ENCODE measurements at regions not wholly inside any gene's neighbourhood (a gene's known extent, or its start where the extent isn't known, plus 50 kb on each side); places are given as distances from the start of the nearest gene placed in this dataset.
"Not testable (repeated sequence)": the region's sequence is repeated elsewhere in the genome, so short reads cannot be mapped to it uniquely, and the experiment has no call there.

DNA sequence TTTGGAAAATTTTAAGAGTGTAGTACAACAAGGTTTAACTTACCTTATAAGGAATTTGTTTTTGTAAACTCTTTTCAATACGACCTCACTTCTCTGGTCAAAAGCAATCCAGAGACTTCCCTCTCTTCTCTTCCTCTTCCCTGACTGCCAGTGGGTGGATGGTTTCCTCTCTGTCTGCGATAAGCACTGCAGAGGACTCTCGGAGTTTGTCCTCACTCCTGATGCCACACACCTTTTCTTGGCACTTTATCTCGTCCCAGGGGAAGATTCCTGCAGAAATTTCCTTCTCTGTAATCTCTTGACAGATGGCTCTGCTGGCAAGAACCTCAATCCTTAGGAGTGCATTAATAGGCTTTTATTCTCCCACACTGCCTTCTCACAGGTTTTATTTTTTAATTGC is 641.6 kb downstream of the NR2F1-AS1 start:
- no peak for DNase-seq

DNA sequence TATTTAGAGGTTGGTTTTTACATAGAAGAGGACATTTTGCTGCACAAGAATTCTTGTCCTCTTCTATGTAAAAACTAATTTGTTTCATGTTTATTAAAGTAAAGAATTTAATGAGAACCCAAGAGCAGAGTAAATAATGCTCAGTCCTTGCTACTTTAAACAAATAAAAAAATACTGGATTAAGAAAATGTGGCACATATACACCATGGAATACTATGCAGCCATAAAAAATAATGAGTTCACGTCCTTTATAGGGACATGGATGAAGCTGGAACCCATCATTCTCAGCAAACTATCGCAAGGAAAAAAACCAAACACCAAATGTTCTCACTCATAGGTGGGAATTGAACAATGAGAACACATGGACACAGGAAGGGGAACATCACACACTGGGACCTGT is 643.6 kb downstream of the NR2F1-AS1 start:
- DNase-seq = not testable (repeated sequence)

DNA sequence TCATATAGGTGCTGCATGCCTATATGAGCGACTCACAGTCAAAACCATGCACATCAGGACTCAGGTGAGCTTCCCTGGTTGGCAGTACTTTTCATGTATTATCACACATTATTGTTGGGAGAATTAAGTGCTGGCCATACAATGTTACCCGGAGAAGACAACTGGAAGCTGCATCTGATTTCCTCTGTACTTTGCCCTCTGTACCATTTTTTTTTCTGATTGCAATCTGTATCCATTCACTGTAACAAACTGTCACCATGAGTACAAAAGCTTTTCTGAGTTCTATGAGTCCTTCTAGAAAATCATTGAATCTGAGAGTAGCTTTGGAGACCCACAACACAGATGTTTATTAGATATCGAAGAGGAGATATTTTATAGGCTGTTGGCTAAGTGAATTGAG is 651.0 kb downstream of the NR2F1-AS1 start:
- no peak for DNase-seq

DNA sequence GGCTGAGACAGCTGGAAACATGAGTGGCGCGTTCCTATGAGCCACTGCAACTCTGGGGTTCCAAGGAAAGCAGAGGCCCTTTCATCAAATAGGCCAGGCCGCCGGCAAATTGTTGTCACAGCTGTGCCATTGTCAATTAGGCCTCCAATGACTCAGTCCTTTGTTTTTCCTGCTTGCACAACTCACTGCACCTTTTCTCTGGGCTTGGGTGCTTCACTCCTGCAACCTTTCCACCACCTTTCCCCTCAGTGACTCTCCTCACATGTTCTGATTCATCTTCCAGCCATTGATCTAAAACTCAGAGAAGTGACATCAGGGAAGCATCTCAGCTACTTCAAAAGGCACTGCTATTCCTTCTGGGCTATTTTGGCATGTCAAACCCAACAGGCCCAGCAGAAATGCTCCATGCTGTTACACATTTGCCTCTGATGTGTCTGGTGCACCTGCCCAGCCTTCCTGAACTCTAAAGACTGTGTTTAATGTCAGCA is 653.7 kb downstream of the NR2F1-AS1 start:
- no peak for DNase-seq

DNA sequence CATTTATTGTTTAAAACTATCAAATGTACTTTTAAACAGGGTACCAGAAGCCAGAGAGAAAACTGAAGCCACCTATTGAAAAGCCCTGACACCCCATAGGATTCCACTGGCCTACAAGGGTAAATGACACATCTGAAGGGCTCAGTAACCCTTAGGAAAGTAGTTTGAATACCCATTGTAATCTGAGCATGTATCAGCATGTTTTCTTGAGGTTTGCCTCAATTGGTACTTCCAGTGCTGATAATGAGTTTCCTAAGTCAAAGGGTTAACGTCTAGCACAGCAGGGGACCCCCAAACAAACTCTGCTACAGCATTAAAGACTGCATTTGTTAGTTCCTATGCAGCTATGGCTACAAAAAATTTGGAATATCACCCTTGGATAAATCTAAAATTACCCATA is 657.1 kb downstream of the NR2F1-AS1 start:
- DNase-seq = no peak

DNA sequence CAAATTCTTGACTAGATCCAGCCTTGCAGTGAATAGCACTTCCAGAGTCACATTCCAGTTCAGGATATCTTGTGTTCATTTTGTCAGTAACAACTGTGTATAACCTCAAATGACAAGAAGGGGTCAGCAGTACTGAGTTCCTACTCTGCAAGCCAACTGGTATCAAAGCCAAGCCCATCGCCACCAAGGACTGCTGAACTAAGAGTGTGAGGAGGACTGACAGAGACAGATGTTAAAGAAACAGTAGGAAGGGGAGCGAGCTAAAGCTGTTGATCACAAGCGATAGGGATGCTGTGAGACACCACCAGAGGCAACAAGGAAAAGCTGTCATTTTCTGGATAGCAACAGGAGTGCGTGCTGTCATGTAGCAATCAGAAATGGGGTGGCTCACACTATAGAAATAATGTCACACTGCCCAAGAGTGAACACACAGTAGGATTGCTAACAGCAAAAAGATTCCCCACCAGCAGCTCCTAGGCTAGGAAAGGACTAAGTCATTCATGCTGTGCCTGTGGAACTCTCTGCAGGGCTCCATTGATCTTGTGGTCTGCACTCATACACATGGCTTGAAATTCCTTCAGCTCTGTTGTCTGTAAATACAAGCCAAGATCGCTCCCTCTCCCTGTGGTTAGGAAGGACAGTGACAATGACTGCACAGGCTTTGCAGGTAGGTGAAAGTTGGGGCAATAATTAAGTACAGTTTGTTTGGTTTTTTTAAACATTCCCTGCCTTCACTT is 658.6 kb downstream of the NR2F1-AS1 start:
- DNase-seq = no peak

DNA sequence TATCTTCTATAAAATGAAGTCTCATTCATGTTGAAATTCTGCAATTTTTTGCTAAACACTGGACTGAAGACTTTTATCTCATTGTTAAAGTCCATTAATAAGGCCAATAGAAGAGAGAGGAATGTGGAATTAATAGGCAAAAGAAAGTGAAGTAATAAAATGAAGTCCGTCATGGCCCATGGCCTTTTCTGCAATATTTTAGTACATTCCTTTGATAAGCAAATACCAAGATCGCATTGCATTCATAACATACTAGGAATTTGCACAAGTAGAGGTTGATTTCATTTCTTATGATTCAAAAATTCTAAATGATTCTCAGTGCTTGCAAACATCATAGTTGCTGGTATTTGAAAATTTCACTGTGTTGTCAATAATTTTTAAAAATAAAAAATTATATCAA is 664.0 kb downstream of the NR2F1-AS1 start:
- DNase-seq = no peak

DNA sequence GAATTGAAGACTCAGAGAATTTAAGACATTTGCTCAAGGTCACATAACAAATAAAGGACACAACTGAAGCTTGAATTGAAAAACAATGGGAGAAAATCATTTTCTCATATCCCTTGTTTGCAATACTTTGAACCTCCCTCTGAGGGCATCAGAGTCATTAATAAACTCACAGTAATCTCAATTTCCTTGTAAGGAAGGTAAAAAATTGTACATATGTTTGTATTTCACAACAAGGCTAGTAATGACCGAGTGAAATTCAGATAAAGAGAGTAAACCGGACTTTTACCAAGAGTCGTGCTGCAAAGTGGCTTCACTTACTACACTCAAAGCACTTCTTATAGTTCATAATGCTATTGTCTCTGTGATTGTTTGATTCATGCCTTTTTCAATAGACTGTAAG is 665.0 kb downstream of the NR2F1-AS1 start:
- DNase-seq = peak in 1 of 3 donors; percentile 6

DNA sequence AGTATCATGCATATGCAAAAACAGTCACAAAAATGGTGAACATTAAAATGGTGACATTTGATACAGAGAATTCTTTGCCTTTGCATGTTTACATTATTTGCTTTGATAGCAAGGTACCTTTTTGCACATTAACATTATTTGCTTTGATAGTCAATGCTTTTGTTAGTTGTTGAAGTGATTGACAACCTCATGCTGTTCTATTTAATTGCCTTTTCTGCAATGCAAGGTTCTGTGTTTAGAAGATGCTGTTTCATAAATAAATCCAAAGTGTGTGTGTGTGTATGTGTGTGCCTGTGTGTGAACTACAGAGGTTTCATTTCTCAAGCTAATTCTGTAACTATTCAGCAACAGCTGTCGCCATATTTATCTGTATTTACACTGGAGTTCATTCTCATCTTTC is 668.7 kb downstream of the NR2F1-AS1 start:
- no peak for DNase-seq

DNA sequence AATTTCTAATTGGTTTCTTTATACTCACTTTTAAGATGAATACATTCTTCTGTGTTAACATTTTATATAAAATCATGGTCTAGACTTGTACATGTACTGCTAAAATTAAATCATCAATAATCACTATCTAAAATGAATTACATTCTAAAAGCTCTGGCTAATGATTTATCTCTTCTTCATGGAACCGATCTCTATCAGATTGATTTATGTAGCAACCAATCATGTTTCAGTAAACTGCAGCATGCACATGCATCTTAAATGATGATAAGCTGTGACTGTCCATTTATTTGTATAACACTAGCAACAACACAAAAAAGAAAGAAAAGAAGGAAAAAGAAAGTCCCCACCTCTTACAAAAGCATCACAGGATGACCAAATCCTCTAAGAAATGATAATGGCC is 669.2 kb downstream of the NR2F1-AS1 start:
- no peak for DNase-seq

DNA sequence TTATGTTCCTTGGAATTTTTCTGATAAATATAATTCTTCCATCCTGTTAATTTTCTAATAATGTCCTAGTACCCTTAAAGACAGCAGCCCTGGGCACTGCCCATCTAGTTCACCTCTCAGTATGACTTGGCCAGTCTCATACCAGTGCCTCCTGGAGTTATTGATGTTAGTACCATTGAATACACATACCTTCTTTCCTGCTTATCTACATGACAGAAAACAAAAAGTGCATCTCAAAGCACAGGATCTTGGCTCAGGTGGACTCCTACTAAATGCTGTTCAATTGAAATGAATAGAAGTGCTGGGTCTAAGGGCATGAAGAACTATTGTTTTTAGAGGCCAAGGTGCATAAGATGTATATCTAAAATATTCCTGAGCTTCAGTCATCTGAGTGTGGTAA is 669.7 kb downstream of the NR2F1-AS1 start:
- no peak for DNase-seq

DNA sequence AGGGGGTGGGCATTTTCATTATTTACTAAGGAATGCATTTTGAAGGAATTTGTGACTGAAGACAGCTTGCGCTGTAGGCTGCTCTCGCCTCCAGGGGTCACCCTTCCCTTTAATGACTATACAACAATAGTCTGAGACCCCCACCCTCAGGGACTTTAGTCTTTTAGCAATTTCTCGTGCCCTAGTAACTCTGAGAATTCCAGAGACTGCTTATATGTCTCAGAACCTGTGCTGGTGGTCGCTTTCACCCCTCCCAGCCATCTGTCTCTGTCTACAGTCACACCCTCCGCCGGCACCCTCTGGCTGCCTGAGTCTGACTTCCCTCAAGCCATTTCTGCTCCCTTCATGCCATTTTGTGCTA is 671.4 kb downstream of the NR2F1-AS1 start:
- peak in 2 of 3 donors; percentile 18 to 51 for DNase-seq

DNA sequence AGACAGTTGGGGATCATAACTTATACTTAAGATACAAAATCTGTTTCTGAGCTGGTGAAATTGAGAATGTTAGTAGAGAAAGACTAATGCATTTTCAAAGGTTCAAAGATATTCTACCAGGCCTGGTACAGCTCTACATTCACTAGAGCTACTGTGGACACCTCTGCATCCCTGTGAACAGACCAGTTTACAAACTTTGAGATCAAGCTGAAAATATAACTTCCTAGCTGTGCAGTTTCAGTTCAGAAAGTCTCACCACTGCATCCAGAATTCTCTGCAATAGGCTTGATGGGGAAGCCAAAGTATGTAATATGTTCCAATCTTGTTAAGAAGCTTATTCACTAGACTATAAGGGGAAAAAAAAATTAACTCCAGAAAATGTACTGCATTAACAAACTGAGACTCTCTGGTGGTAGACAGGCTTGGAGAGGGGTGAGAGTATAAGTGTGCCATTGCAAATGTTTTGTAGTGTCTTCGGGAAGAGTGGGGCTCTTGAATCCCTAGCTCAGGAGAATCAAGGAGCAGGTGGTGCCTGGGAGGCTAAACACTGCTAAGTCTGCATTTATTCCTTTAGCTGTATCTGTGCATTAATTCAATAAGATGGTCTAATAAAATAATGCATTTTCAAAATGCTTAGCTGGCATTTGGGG is 671.9 kb downstream of the NR2F1-AS1 start:
- DNase-seq = peak in 1 of 3 donors; percentile 24

DNA sequence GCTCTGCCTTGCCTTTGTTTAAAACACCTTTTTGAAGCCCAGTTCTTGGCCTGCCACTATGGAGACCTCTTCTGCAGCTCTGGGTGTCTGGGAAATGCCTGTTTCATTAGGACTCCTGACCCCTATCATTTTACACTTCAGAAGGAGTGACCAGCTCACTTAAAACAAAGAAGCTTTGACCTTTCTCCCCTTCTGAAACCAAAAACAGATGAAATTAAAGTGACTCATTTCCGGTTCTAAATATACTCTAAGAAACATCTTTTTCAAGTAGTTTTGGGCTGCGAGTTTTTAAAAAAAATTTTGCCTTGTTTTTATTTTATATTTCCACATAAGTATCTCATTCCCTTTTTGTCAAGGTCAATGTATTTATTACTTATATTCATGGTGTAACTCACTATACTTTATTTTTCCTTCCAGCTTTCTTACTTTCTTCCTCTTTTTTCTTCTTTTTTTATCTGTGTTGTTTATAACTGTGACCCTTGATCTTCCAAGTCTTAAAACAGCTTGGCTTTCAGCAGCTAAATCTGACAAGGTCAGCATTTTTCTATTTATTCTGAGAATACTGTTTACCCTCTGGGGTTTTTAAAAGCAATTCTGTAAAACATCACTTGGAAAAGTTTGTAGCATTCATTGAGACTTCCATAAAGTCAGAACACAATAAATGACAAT is 672.9 kb downstream of the NR2F1-AS1 start:
- DNase-seq = peak in 2 of 3 donors; percentile 17 to 69

DNA sequence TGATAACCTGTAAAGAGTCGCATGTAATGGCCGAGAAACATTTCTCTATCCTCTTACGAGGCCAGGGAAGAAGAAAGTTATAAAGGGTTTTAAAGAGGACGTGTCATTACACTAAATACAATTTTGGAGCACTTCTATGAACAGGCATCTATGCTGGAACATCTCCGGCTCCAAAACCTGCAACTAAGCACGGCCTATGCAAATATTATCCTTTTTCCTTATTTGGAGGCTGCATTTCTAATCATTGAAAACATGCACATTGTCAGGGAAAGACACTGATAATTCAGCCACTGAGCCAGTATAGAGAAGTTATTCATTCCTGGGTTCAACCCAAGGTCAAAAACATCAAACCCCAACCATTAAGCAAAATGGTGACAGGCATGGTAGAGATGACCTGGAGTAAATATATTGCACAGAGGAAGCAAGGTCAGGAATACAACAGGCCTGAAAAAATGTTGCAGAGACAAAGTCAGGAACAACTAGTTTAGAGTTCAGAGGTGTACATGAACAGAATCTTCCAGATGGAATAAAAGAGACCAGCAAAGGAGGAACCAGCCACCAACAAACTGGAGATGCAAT is 674.1 kb downstream of the NR2F1-AS1 start:
- DNase-seq = no peak

DNA sequence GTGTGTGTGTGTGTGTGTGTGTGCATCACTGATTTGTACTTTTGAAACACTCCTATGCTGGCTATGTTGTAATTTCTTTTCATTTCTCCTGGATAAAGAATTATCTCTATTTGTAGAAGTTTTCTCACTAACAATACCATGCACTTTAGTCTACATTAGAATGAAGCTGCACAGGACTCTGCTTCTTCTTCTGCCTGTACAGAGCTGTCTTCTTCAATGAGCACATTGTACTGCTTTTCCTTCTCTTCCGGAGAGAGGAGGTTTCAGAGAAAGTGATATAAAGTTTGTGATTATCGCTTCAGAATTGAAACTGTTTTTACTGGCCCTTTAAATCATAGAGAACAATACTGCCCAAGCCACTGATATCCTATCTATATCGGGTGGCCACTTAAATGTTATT is 677.0 kb downstream of the NR2F1-AS1 start:
- no peak for DNase-seq

DNA sequence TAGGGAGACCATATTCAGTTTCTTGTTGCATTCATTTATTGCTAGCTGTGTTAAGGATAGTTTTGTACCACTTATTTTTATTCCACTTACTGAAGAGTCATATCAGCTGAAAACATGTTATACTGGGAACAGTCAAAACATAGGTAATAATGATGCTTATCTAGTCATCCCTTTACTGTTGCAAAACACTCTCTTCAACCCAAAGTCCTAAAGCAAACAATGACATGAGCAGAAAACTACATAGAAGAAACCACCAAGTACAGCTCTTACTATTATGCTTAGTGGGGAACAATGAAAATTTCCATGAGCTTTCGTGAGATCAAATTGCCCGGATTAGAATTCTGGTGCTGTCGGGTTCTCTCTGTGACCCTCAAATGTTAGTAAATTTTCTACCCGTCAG is 681.4 kb downstream of the NR2F1-AS1 start:
- DNase-seq = no peak

DNA sequence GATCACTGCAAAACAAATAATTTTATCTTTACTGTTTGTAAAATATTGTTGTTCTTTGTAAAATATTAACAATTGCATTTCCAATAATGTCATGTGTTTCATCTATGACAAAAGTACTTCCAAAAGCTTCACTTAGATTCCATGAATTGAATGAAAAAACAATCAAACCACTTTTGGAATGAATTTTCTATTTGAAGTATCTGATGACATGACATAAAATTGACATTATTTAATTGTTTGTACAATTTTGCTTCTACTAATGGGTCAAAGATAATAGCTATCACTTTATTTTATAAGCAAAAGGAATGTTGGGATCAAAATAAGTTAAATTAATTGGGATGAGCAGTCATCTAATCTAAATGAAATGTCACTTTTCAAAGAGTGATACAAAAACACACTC is 684.3 kb downstream of the NR2F1-AS1 start:
- no peak for DNase-seq

DNA sequence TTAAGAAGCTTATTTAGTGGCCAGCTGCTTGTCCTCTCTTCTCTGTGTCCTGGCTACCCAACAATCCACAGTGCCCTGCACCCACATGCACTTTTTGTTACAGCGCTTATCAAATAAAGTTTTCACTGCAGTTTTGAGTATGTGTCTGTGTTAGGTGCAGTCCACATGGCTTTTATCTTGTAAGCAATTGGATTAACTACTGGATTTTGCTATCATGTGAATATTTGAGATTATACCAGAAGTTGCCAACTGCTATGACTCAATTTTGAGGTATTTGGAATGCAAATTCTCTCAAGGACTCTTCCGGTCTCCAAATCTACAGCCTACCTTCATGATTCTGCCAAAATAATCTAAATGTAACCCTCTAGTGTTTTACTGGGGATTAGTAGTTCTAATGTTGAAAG is 690.2 kb downstream of the NR2F1-AS1 start:
- no peak for DNase-seq

DNA sequence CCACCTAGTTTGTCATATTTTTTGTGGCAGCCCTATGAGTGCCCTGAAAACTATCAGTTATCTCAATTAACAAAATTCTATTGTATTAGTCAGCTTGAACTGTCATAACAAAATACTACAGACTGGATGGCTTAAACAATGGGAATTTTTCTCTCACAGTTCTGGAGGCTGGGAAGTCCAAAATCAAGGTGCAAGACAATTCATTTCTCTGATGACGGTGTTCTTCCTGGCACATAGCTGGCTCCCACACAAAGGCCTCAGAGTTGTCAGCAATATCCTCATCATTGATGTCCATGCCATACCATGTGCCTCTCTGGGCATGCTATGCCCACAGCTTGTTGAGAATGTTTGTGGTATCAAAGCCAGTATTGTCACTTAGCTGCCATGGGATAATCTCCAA is 691.9 kb downstream of the NR2F1-AS1 start:
- DNase-seq = no peak

DNA sequence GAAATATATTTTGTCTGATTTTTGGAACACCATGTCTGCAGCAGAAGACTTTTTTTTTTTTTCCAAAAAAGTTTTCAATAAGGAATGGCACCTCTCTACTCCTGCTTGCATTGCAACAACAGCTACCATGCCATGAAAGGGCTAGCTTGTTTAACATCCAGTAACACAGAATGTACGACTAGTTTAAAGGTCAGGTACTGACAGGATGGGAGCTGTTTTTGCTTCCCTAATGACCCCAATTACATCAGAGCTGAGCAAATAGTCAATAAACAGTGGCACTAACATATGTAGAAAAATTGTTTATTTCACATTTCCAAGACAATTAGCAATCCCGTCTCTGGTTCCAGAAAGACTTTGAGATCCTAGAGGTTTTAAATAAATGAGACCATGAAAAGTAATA is 693.8 kb downstream of the NR2F1-AS1 start:
- DNase-seq = no peak

DNA sequence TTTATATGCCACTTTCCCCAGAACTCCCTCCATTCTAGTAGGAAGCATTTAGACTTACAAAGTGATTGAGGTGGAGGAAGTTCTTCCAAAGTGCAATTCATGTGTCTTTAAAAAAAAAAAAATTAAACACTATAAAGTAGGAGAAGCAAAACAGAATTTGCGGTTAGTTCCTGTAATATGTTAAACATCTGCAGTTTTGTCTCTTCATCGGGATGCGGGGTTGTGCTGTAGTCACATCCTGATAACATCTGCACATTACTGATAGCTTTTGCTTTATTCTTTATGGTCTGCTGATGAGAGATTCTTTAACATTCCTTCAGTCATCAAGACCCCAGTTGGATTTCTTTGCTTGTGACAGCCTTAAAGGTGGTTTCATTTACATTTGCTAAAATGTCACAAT is 694.3 kb downstream of the NR2F1-AS1 start:
- DNase-seq = no peak

DNA sequence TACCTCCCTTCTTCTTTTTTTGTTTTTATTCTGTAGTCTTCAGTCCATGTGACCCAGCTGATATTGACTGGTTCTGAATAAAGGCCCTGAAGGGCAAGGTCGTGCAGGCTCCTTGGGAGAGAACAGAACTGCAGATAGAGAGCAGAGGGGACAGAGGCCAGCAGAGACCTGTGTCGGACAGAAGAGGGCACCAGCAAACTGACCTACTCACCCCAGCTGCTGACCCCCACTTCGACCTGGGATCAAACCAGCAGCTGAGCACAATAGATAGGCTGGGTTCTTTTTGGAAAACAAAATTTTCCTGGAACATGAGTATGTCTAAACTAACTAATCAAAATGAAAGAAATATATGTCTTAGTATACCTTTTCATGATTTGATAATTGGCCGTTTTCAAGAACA is 695.1 kb downstream of the NR2F1-AS1 start:
- no peak for DNase-seq

All from muscle of back (tissue), 3 donors.